HepG2 (cell line): ENCODE measurements at regions not wholly inside any gene's neighbourhood (a gene's known extent, or its start where the extent isn't known, plus 50 kb on each side); places are given as distances from the start of the nearest gene placed in this dataset.

ENCODE experiments used
- ATAC-seq: fragments of 200-7000 bp; cut with Tn5 transposase; 3 replicates; pipeline ENCODE4 v1.9.1; 2020; ENCODE audit warnings: mild to moderate bottlenecking, moderate library complexity
- BruUV-seq: library from RNA; stranded (reverse); fragments of 400-500 nt; replicated peaks from 2 replicates; lab custom pipeline; 2021; lab: Mats Ljungman, UMichigan
- CTCF ChIA-PET: fragments of 300-600 bp; formaldehyde crosslinking; extraction: SDS; loops from one replicate; lab custom pipeline; 2021; ENCODE audit warnings: low total read pairs, inconsistent platforms, low intra/inter-chr PET ratio; lab: Yijun Ruan, JAX
- POLR2A ChIA-PET: fragments of 350-600 bp; sonication (Branson Sonifier 250); formaldehyde crosslinking; loops from one replicate; lab custom pipeline; 2020; ENCODE audit warnings: antibody characterized with exemption, inconsistent platforms; lab: Yijun Ruan, JAX
- DNase-seq: peaks from one replicate; pipeline ENCODE4 v3.0.0-alpha.2; 2015; ENCODE audit warnings: low spot score
- FAIRE-seq: peaks from 3 replicates; lab custom pipeline; 2011; peaks lifted over from hg19 to GRCh38; lab: Jason Lieb, UNC
- H2AFZ ChIP-seq: one replicate; pipeline ENCODE4 v1.6.1; 2011; ENCODE audit warnings: low read length, inconsistent platforms
- H3K27ac ChIP-seq: fragments of 300-600 bp; 3 replicates; pipeline ENCODE4 v1.8.0; 2011; ENCODE audit warnings: mixed run types, mild to moderate bottlenecking, mixed read lengths, low read length, inconsistent platforms; ENCODE audit not compliant: insufficient read depth; ENCODE audit errors: extremely low read length
- H3K27me3 ChIP-seq, 2 experiments: fragments of 200-600 bp in 1 of 2; 2 replicates in 1 of 2; 3 replicates in 1 of 2; pipeline versions ENCODE4 v1.6.0 to v1.8.0; 2011; ENCODE audit warnings: low read length in 2 of 2, mild to moderate bottlenecking in 2 of 2, moderate library complexity in 2 of 2, inconsistent platforms in 1 of 2; ENCODE audit not compliant: insufficient read depth in 2 of 2, control insufficient read depth in 1 of 2
- H3K36me3 ChIP-seq, 2 experiments: fragments of 200-600 bp in 1 of 2; replicated peaks in 1 of 2; 2 replicates in 1 of 2; 3 replicates in 1 of 2; pipeline versions ENCODE4 v1.5.1 to v1.8.0; 2011; ENCODE audit warnings: low read length in 2 of 2, inconsistent platforms in 1 of 2; ENCODE audit not compliant: insufficient read depth in 2 of 2, control insufficient read depth in 1 of 2
- H3K4me1 ChIP-seq: 2 replicates; pipeline ENCODE4 v1.5.1; 2012; ENCODE audit warnings: low read length, inconsistent platforms; ENCODE audit not compliant: insufficient read depth
- H3K4me2 ChIP-seq: 2 replicates; pipeline ENCODE4 v1.6.0; 2011; ENCODE audit warnings: low read depth, low read length, inconsistent platforms
- H3K4me3 ChIP-seq, 3 experiments: fragments of 200-600 bp in 1 of 3; sonication (generic), shearing (Covaris generic) in 1 of 3; replicated peaks in 1 of 3; 2 replicates each; pipeline ENCODE4 v1.5.1; 2011 to 2016; ENCODE audit warnings: low read length in 3 of 3, inconsistent platforms in 2 of 3, low read depth in 2 of 3, mild to moderate bottlenecking in 2 of 3, control low read depth in 1 of 3, mixed read lengths in 1 of 3; ENCODE audit not compliant: insufficient read depth in 1 of 3
- H3K79me2 ChIP-seq: one replicate; pipeline ENCODE4 v1.6.1; 2011; ENCODE audit warnings: low read length, inconsistent platforms; ENCODE audit not compliant: insufficient read depth
- H3K9ac ChIP-seq: 2 replicates; pipeline ENCODE4 v1.6.0; 2011; ENCODE audit warnings: mild to moderate bottlenecking, low read depth, low read length, inconsistent platforms; ENCODE audit not compliant: insufficient read depth
- H3K9me3 ChIP-seq: 2 replicates; pipeline ENCODE4 v1.5.1; 2012; ENCODE audit warnings: mild to moderate bottlenecking, low read length
- H4K20me1 ChIP-seq: 2 replicates; pipeline ENCODE4 v1.6.0; 2011; ENCODE audit warnings: inconsistent platforms, mild to moderate bottlenecking, low read length, moderate library complexity; ENCODE audit not compliant: insufficient read depth
- ELF4 ChIP-seq: sonication (generic); formaldehyde crosslinking; IDR thresholded peaks from 2 replicates; pipeline ENCODE4 v1.5.0; 2020; ENCODE audit warnings: missing genetic modification reagents, mild to moderate bottlenecking, moderate library complexity, borderline replicate concordance
- FUBP1 ChIP-seq: sonication (generic); formaldehyde crosslinking; IDR thresholded peaks from 2 replicates; pipeline ENCODE4 v1.5.1; 2020; ENCODE audit warnings: missing genetic modification reagents, mild to moderate bottlenecking, borderline replicate concordance
- PAX8 ChIP-seq: sonication (generic); formaldehyde crosslinking; IDR thresholded peaks from 2 replicates; pipeline ENCODE4 v1.8.0; 2022; ENCODE audit warnings: mild to moderate bottlenecking, missing genetic modification reagents, borderline replicate concordance
- POLR2AphosphoS5 ChIP-seq: IDR thresholded peaks from 2 replicates; pipeline ENCODE4 v1.6.1; 2012; ENCODE audit warnings: low read depth, low read length
- SRY ChIP-seq: sonication (generic); formaldehyde crosslinking; IDR thresholded peaks from 2 replicates; pipeline ENCODE4 v1.8.0; 2022; ENCODE audit warnings: mild to moderate bottlenecking, missing genetic modification reagents
- STAT5B ChIP-seq: sonication (generic); formaldehyde crosslinking; IDR thresholded peaks from 2 replicates; pipeline ENCODE4 v1.4.0; 2020; ENCODE audit warnings: missing genetic modification reagents
- ZFYVE20 ChIP-seq: sonication (generic); formaldehyde crosslinking; IDR thresholded peaks from 2 replicates; pipeline ENCODE4 v1.8.0; 2023; ENCODE audit warnings: low read depth, mild to moderate bottlenecking, moderate library complexity, missing genetic modification reagents, borderline replicate concordance
- ZNF280B ChIP-seq: sonication (generic); formaldehyde crosslinking; IDR thresholded peaks from 2 replicates; pipeline ENCODE4 v1.5.0; 2020; ENCODE audit warnings: missing genetic modification reagents, mild to moderate bottlenecking, borderline replicate concordance
- ZNF501 ChIP-seq: sonication (generic); formaldehyde crosslinking; IDR thresholded peaks from 2 replicates; pipeline ENCODE4 v1.5.1; 2020; ENCODE audit warnings: mild to moderate bottlenecking, moderate library complexity, missing genetic modification reagents
- ZNF782 ChIP-seq: sonication (generic); formaldehyde crosslinking; IDR thresholded peaks from 2 replicates; pipeline ENCODE4 v1.4.0; 2020; ENCODE audit warnings: missing genetic modification reagents, mild to moderate bottlenecking, borderline replicate concordance
- ZSCAN31 ChIP-seq: sonication (generic); formaldehyde crosslinking; IDR thresholded peaks from 2 replicates; pipeline ENCODE4 v1.5.0; 2020; ENCODE audit warnings: low read depth, mild to moderate bottlenecking, missing genetic modification reagents
- WGBS: methylation state at CpG from one replicate; pipeline ENCODE4 v1.1.6; 2017; ENCODE audit warnings: low lambda C conversion rate; 5-methylcytosine and 5-hydroxymethylcytosine counted together
- in situ Hi-C: cut with HindIII; loops from 2 replicates; pipeline ENCODE4 v1.10.0; 2017; ENCODE audit warnings: low pct_unique_long_range_greater_than_20kb; ENCODE audit not compliant: extremely low pct_ligation_motif_present
- intact Hi-C: fragments of 100-400 bp; cut with micrococcal nuclease; formaldehyde crosslinking; loops from one replicate; pipeline ENCODE4 v1.10.0; 2022; ENCODE audit not compliant: unreplicated experiment
- TF ChIP-seq, protein P1 (sequence below): sonication (generic); formaldehyde crosslinking; IDR thresholded peaks from 2 replicates; pipeline ENCODE4 v1.8.1; 2023; ENCODE audit warnings: mild to moderate bottlenecking, inconsistent platforms, moderate library complexity, missing genetic modification reagents, borderline replicate concordance

DNA sequence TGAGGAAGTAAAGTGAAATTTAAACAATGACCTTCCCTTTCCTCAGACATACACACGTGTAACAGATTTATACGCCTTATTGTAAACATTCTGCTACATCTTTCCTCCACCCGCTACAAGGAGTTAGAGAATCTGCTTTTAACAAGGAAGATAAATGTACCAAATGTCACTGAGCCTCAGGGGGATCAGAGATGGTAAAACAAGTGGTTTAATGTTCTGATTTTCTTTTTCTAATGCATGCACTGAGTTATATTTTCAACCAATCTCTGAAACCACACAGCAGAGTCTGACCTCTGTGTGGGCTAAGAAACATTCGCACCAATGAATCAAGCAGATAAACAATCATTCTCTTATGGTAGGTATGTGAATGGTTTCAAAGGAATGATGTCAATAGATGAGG lies 599.5 kb downstream of the ARL4A start:
- no peak overlapping the region for H2AFZ ChIP-seq
- H3K79me2 ChIP-seq: no peaks in the 10 kb centered on the region
- 3% methylated on average over 4 of the region's 4 CpGs for WGBS
- H3K27me3 ChIP-seq: no peaks in the 10 kb centered on the region
- in situ Hi-C loops: loop anchor here (25.0 kb wide), 2 partner anchors 1175 to 1725 kb away; no protein-coding TSS in a partner anchor
- H3K9me3 ChIP-seq: no peaks in the 10 kb centered on the region
- no peaks in the 10 kb centered on the region for H3K4me1 ChIP-seq
- intact Hi-C loops: loop anchor here (10.0 kb wide), 1 partner anchor 458 kb away; no protein-coding TSS in a partner anchor
- CTCF ChIA-PET: no interaction called here
- POLR2A ChIA-PET: no interaction called here
- no peaks in the 10 kb centered on the region for H3K36me3 ChIP-seq
- TF ChIP-seq, protein P1, sequence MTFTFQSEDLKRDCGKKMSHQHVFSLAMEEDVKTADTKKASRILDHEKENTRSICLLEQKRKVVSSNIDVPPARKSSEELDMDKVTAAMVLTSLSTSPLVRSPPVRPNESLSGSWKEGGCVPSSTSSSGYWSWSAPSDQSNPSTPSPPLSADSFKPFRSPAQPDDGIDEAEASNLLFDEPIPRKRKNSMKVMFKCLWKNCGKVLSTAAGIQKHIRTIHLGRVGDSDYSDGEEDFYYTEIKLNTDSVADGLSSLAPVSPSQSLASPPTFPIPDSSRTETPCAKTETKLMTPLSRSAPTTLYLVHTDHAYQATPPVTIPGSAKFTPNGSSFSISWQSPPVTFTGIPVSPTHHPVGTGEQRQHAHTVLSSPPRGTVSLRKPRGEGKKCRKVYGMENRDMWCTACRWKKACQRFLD (CRISPR knock-in tag): no peak
- TF ChIP-seq POLR2AphosphoS5 (no peak), ZNF782 (no peak), SRY (CRISPR knock-in tag) (no peak), ZSCAN31 (CRISPR knock-in tag) (no peak), ZNF501 (CRISPR knock-in tag) (no peak), ZFYVE20 (no peak), STAT5B (no peak), FUBP1 (CRISPR knock-in tag) (no peak), ZNF280B (CRISPR knock-in tag) (no peak), ELF4 (CRISPR knock-in tag) (no peak), PAX8 (no peak)
- H4K20me1 ChIP-seq: no peaks in the 10 kb centered on the region
- BruUV-seq: no TSS peak
- DNase-seq (no peak), ATAC-seq (no peak), FAIRE-seq (no peak)
- no peak overlapping the region for H3K4me2 ChIP-seq
- no peak overlapping the region for H3K27ac ChIP-seq
- no peak overlapping the region for H3K4me3 ChIP-seq
- no peak overlapping the region for H3K9ac ChIP-seq
